Femur (tissue), 1 donor: ENCODE measurements at regions not wholly inside any gene's neighbourhood (a gene's known extent, or its start where the extent isn't known, plus 50 kb on each side); places are given as distances from the start of the nearest gene placed in this dataset.
"Not testable (repeated sequence)": the region's sequence is repeated elsewhere in the genome, so short reads cannot be mapped to it uniquely, and the experiment has no call there.

ENCODE experiments used
- DNase-seq: peaks from one replicate; pipeline ENCODE4 v3.0.0-alpha.2; 2017

GRCh38 chr21:38614558-38614957 is 116.3 kb upstream of the ERG start:
- DNase-seq: no peak

- no peak for DNase-seq
Observed at GRCh38 chr21:38619480-38619879, 121.2 kb upstream of the ERG start.

- DNase-seq: peak; percentile 75
Observed at GRCh38 chr21:38619992-38620479, 121.8 kb upstream of the ERG start.

GRCh38 chr21:38621132-38621531 is 122.9 kb upstream of the ERG start:
- DNase-seq: no peak

- no peak for DNase-seq
Observed at GRCh38 chr21:38622081-38622826, 124.0 kb upstream of the ERG start.

GRCh38 chr21:38622827-38623209 is 124.5 kb upstream of the ERG start:
- DNase-seq: no peak

- DNase-seq: no peak
Observed at GRCh38 chr21:38623552-38623951, 125.3 kb upstream of the ERG start.

GRCh38 chr21:38625000-38625399 is 126.7 kb upstream of the ERG start:
- no peak for DNase-seq

- DNase-seq: no peak
Observed at GRCh38 chr21:38626306-38626705, 128.0 kb upstream of the ERG start.

- DNase-seq: no peak
Observed at GRCh38 chr21:38628349-38628748, 130.1 kb upstream of the ERG start.

GRCh38 chr21:38631206-38631605 is 132.9 kb upstream of the ERG start:
- no peak for DNase-seq

GRCh38 chr21:38631676-38632075 is 133.4 kb upstream of the ERG start:
- no peak for DNase-seq

- DNase-seq: no peak
Observed at GRCh38 chr21:38637161-38637560, 138.9 kb upstream of the ERG start.

GRCh38 chr21:38639571-38640354 is 141.5 kb upstream of the ERG start:
- DNase-seq: no peak

- DNase-seq: not testable (repeated sequence)
Observed at GRCh38 chr21:38640355-38640742, 142.1 kb upstream of the ERG start.

- no peak for DNase-seq
Observed at GRCh38 chr21:38643404-38644023, 145.2 kb upstream of the ERG start.

GRCh38 chr21:38645282-38645681 is 147.0 kb upstream of the ERG start:
- no peak for DNase-seq

- no peak for DNase-seq
Observed at GRCh38 chr21:38646213-38646837, 148.0 kb upstream of the ERG start.

GRCh38 chr21:38649120-38649519 is 150.8 kb upstream of the ERG start:
- DNase-seq: no peak

GRCh38 chr21:38651570-38651969 is 153.3 kb upstream of the ERG start:
- no peak for DNase-seq

- no peak for DNase-seq
Observed at GRCh38 chr21:38652396-38652795, 153.3 kb upstream of the ETS2 start.

- no peak for DNase-seq
Observed at GRCh38 chr21:38654580-38654979, 151.1 kb upstream of the ETS2 start.

- DNase-seq: no peak
Observed at GRCh38 chr21:38658511-38658910, 147.2 kb upstream of the ETS2 start.
